Esophagus muscularis mucosa (tissue), 4 donors: ENCODE measurements at regions not wholly inside any gene's neighbourhood (a gene's known extent, or its start where the extent isn't known, plus 50 kb on each side); places are given as distances from the start of the nearest gene placed in this dataset.

Experiments used
- CTCF ChIP-seq, 3 experiments: fragments of 200-600 bp in 2 of 3; fragments of 450-650 bp in 1 of 3; sonication (generic) in 2 of 3; IDR thresholded peaks; one replicate each; pipeline ENCODE4 v1.5.1; 2017 to 2019; ENCODE audit warnings: antibody characterized with exemption in 3 of 3, mild to moderate bottlenecking in 2 of 3, moderate library complexity in 1 of 3
- EP300 ChIP-seq: sonication (generic); formaldehyde crosslinking; IDR thresholded peaks from one replicate; pipeline ENCODE4 v1.6.1; 2017; ENCODE audit warnings: antibody characterized with exemption
- POLR2A ChIP-seq: fragments of 450-650 bp; IDR thresholded peaks from one replicate; pipeline ENCODE4 v1.6.1; 2017; ENCODE audit warnings: antibody characterized with exemption, moderate library complexity, mild to moderate bottlenecking, low read depth
- POLR2AphosphoS5 ChIP-seq, 2 donors: sonication (generic); formaldehyde crosslinking; IDR thresholded peaks; one replicate each; pipeline ENCODE4 v1.6.1; 2017; ENCODE audit warnings: antibody characterized with exemption in 2 of 2

- TF ChIP-seq CTCF (IDR thresholded peaks at IDR 0.05) (no peak), POLR2A (no peak), EP300 (no peak), POLR2AphosphoS5 (IDR thresholded peaks at IDR 0.05) (no peak)
Observed at GRCh38 chr6:26149240-26149639, 62.0 kb downstream of the HFE start.
